Common myeloid progenitor, CD34-positive (primary cell): ENCODE measurements at regions not wholly inside any gene's neighbourhood (a gene's known extent, or its start where the extent isn't known, plus 50 kb on each side); places are given as distances from the start of the nearest gene placed in this dataset.

ENCODE experiments used
- CTCF ChIA-PET: fragments of 350-600 bp; sonication (Branson Sonifier 250); formaldehyde crosslinking; loops from one replicate; lab custom pipeline; 2021; ENCODE audit warnings: antibody characterized with exemption; lab: Charles Lee
- POLR2A ChIA-PET: fragments of 350-600 bp; sonication (Branson Sonifier 250); formaldehyde crosslinking; loops from one replicate; lab custom pipeline; 2021; ENCODE audit warnings: antibody characterized with exemption; lab: Charles Lee
- DNase-seq, 3 donors: peaks; one replicate each; pipeline versions ENCODE4 v3.0.0 to v3.0.0-alpha.2; 2013
- H3K27ac ChIP-seq, 2 experiments: 1 replicate in 1 of 2; 2 replicates in 1 of 2; pipeline ENCODE4 v1.7.0; 2013; ENCODE audit warnings: inconsistent platforms in 2 of 2, low read length in 2 of 2, mild to moderate bottlenecking in 2 of 2, low read depth in 1 of 2, moderate library complexity in 1 of 2; ENCODE audit not compliant: severe bottlenecking in 2 of 2, insufficient read depth in 1 of 2, poor library complexity in 1 of 2
- H3K27me3 ChIP-seq, 5 experiments: replicated peaks in 2 of 5; 1 replicate in 3 of 5; 2 replicates in 2 of 5; pipeline versions ENCODE4 v1.6.1 to v1.7.0; 2013; ENCODE audit warnings: low read length in 4 of 5, mild to moderate bottlenecking in 2 of 5, moderate library complexity in 2 of 5, inconsistent platforms in 1 of 5; ENCODE audit not compliant: insufficient read depth in 5 of 5, control insufficient read depth in 4 of 5
- H3K36me3 ChIP-seq, 4 experiments: 1 replicate in 2 of 4; 2 replicates in 2 of 4; pipeline versions ENCODE4 v1.6.1 to v1.7.0; 2013; ENCODE audit warnings: low read length in 3 of 4, control low read depth in 1 of 4, mild to moderate bottlenecking in 1 of 4; ENCODE audit not compliant: control insufficient read depth in 4 of 4, insufficient read depth in 4 of 4
- H3K4me1 ChIP-seq, 4 experiments: 1 replicate in 3 of 4; 2 replicates in 1 of 4; pipeline versions ENCODE4 v1.6.1 to v1.7.1; 2013; ENCODE audit warnings: low read length in 3 of 4, mild to moderate bottlenecking in 3 of 4, control low read depth in 1 of 4, inconsistent platforms in 1 of 4, moderate library complexity in 1 of 4; ENCODE audit not compliant: control insufficient read depth in 4 of 4, insufficient read depth in 4 of 4; ENCODE audit errors: control extremely low read depth in 1 of 4
- H3K4me3 ChIP-seq, 7 experiments: 1 replicate in 4 of 7; 2 replicates in 3 of 7; pipeline versions ENCODE4 v1.5.1 to v1.7.0; 2013; ENCODE audit warnings: mild to moderate bottlenecking in 7 of 7, low read length in 6 of 7, moderate library complexity in 6 of 7, inconsistent platforms in 2 of 7, low read depth in 2 of 7, control low read depth in 1 of 7; ENCODE audit not compliant: insufficient read depth in 4 of 7, control insufficient read depth in 1 of 7; ENCODE audit errors: extremely low read depth in 1 of 7
- H3K9me3 ChIP-seq, 5 experiments: 1 replicate in 4 of 5; 2 replicates in 1 of 5; pipeline versions ENCODE4 v1.6.1 to v1.7.1; 2013; ENCODE audit warnings: low read length in 4 of 5, mild to moderate bottlenecking in 2 of 5, inconsistent platforms in 1 of 5, low read depth in 1 of 5, moderate library complexity in 1 of 5; ENCODE audit not compliant: control insufficient read depth in 4 of 5, insufficient read depth in 2 of 5; ENCODE audit errors: control extremely low read depth in 1 of 5
- WGBS: methylation state at CpG from one replicate; pipeline ENCODE4 v1.1.5; 2013; ENCODE audit not compliant: insufficient coverage; 5-methylcytosine and 5-hydroxymethylcytosine counted together

DNA sequence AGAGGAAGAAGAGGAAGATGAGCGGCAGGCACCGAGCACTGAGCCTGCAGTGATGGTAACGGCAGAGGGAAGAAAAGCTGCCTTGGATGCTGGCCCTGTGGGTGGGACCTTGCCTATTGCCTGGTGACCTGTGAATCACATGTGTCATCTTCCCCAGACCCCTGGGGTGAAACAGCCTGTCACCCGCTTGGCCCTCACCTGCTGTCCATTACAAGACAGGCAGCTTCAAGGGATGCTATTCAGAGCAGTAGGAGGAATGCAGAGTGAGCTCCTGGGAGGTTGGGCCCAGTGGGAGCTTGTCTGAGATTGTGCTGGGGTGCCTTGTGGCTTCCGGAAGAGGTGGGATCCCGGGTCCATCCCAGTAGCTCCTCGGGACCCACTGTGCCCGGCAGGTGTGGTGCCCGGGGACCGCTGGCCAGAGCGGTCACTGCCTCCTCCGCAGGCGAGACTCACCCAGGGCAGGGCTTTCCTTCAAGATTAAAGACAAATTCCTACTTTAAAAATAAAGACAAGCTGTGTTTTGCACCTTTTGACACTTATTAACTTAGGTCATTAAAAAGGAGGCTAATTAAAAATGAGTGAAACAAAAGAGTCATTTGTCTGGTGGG, 440.2 kb upstream of the MKI67 start:
- Histone ChIP-seq H3K27me3 (peaks cover 0 to 32% (median 2%) of the 10 kb centered on the region in 5 experiments), H3K4me3 (no peak overlapping the region), H3K4me1 (no peaks in the 10 kb centered on the region), H3K9me3 (peaks cover 0 to 7% (median 4%) of the 10 kb centered on the region in 5 experiments), H3K27ac (no peak overlapping the region), H3K36me3 (no peaks in the 10 kb centered on the region)
- POLR2A ChIA-PET, result no interaction called here
- no peak for DNase-seq
- WGBS, result 88% methylated on average over 3 of the region's 13 CpGs
- CTCF ChIA-PET, result no interaction called here

DNA sequence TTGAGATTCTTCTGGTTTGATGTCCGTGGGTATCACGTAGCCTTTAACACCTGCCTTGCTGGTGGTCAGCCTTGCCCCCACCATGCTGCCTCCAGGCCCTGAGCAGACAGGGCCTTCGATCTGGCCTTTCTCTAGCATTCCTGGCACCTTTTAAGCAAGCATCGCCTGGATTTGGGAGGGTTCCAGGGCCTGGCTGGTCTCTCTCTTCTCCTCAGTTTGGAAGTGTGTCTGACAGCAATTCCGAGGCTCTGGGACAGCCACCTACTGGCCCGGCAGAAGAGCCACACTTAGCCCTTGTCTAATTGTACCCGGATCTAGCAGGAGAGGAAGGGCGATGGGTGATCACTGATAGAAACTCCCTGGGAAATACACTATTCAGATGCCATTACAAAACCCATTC, 441.3 kb upstream of the MKI67 start:
- H3K4me3 ChIP-seq, result no peak overlapping the region
- peaks cover 0 to 6% (median 0%) of the 10 kb centered on the region in 5 experiments for H3K9me3 ChIP-seq
- no peaks in the 10 kb centered on the region for H3K36me3 ChIP-seq
- ChIA-PET CTCF (no interaction called here), POLR2A (no interaction called here)
- peaks cover 0 to 42% (median 2%) of the 10 kb centered on the region in 5 experiments for H3K27me3 ChIP-seq
- 86% methylated on average over 8 of the region's 8 CpGs for WGBS
- no peaks in the 10 kb centered on the region for H3K4me1 ChIP-seq
- no peak overlapping the region for H3K27ac ChIP-seq
- no peak for DNase-seq

DNA sequence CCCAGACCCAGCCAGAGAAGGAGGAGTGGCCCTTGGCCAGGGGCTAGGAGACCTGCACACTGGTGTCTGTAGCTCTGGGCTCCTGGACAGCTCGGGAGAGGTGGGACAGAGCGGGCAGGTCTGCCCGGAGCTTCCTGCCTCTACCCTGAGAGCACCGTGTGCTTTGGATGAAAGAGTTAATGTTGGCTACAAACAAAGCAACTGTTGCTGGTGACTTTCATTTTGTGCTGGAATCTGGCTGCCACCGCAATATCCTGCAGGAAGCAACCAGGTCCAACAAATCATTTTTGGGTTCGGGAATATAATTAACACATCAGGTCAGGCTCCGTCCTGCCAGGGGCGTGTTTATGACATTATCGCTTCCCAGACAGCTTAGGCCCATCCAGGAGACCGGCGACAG, 441.8 kb upstream of the MKI67 start:
- Histone ChIP-seq H3K27ac (no peak overlapping the region), H3K36me3 (no peaks in the 10 kb centered on the region), H3K4me3 (no peak overlapping the region), H3K27me3 (peaks cover 0 to 47% (median 2%) of the 10 kb centered on the region in 5 experiments), H3K9me3 (peaks cover 0 to 3% (median 0%) of the 10 kb centered on the region in 5 experiments), H3K4me1 (no peaks in the 10 kb centered on the region)
- DNase-seq, result no peak
- WGBS, result 78% methylated on average over 9 of the region's 11 CpGs
- ChIA-PET CTCF (no interaction called here), POLR2A (no interaction called here)

- CTCF ChIA-PET, result no interaction called here
- POLR2A ChIA-PET, result no interaction called here
- Histone ChIP-seq H3K36me3 (no peaks in the 10 kb centered on the region), H3K4me3 (no peak overlapping the region), H3K9me3 (peaks cover 0 to under 1% (median 0%) of the 10 kb centered on the region in 5 experiments), H3K4me1 (no peaks in the 10 kb centered on the region), H3K27ac (no peak overlapping the region), H3K27me3 (peaks cover 0 to 51% (median 2%) of the 10 kb centered on the region in 5 experiments)
- 93% methylated on average over 13 of the region's 13 CpGs for WGBS
- no peak for DNase-seq
These were observed 442.3 kb upstream of the MKI67 start for GRCh38 chr10:128568491-128568890.

DNA sequence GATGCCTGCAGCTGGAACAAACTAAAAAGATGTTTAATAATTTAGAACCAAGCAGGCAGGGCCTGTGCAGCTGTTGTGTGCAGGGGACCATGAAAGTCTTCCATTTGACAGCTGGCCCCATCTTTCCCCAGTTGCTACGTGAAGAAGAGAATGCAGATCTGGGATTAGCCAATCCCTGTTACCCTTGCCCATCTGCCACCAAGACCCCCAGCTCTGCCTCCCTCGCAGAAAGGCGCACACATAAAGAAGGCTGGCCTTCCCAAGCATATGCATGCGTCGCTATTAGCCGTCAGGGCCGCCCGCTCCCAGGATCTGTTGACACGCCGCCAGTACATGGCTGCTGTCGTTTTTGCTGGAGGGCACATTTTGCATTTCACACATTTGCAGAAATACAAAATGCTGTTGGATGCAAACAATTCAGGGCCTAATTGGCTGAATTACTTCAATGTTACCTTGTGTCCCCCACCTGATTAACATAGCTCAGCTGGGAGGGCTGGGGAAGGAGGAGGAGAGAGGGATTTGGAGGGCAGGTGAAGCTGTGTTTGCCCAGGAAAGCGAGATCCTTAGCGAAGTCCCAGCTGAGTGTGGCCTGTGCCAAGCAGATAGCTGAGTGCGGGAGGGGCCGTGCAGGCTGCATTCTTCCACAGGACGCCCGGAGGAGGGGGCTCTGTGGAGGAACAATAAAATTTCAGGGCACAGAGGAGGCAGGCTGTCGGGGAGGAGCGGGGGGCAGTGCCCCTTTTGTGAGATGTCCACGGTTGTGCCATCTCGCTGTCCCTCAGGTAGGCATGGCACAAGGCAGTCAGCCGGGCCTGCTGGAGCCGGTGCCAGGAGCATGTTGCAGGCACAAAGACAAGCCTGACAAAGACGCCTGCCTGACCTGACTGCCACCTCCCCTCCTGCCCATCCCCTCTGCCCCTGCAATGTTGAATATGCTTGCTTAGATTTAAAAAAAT, 443.0 kb upstream of the MKI67 start:
- CTCF ChIA-PET, result interaction anchor here (0.7 kb wide), 1 partner anchor 177 kb away, joined by 3 read pairs; no protein-coding TSS in a partner anchor
- H3K36me3 ChIP-seq, result no peaks in the 10 kb centered on the region
- no peaks in the 10 kb centered on the region for H3K4me1 ChIP-seq
- H3K27me3 ChIP-seq, result peaks cover 0 to 53% (median 2%) of the 10 kb centered on the region in 5 experiments
- WGBS, result 91% methylated on average over 21 of the region's 24 CpGs
- no peaks in the 10 kb centered on the region for H3K9me3 ChIP-seq
- POLR2A ChIA-PET, result no interaction called here
- no peak for DNase-seq
- H3K27ac ChIP-seq, result no peak overlapping the region
- no peak overlapping the region for H3K4me3 ChIP-seq

- Histone ChIP-seq H3K4me3 (no peak overlapping the region), H3K4me1 (no peaks in the 10 kb centered on the region)
- WGBS, result 91% methylated on average over 12 of the region's 12 CpGs
These were observed 444.2 kb upstream of the MKI67 start for GRCh38 chr10:128570319-128570995.

More at GRCh38 chr10:128570319-128570995, 444.2 kb upstream of the MKI67 start:
- no peak for DNase-seq
- H3K27ac ChIP-seq, result no peak overlapping the region
- CTCF ChIA-PET, result interaction anchor here (0.7 kb wide), 1 partner anchor 178 kb away, joined by 3 read pairs; no protein-coding TSS in a partner anchor
- H3K27me3 ChIP-seq, result peaks cover 0 to 53% (median 2%) of the 10 kb centered on the region in 5 experiments
- POLR2A ChIA-PET, result no interaction called here
- no peaks in the 10 kb centered on the region for H3K9me3 ChIP-seq
- no peaks in the 10 kb centered on the region for H3K36me3 ChIP-seq
